Upper lobe of right lung (tissue), 1 donor: ENCODE measurements at regions not wholly inside any gene's neighbourhood (a gene's known extent, or its start where the extent isn't known, plus 50 kb on each side); places are given as distances from the start of the nearest gene placed in this dataset.

Experiments
- ATAC-seq: fragments of 200-7000 bp; cut with Tn5 transposase; one replicate; pipeline ENCODE4 v1.9.1; 2020; ENCODE audit warnings: mild to moderate bottlenecking, moderate library complexity
- DNase-seq: peaks from one replicate; pipeline ENCODE4 v3.0.0-alpha.2; 2020
- H3K27ac ChIP-seq: fragments of 200-600 bp; one replicate; pipeline ENCODE4 v1.8.0; 2022
- H3K27me3 ChIP-seq: fragments of 200-600 bp; one replicate; pipeline ENCODE4 v1.8.0; 2022; ENCODE audit warnings: mild to moderate bottlenecking
- H3K36me3 ChIP-seq: fragments of 200-600 bp; one replicate; pipeline ENCODE4 v1.8.0; 2022
- H3K4me1 ChIP-seq: fragments of 200-600 bp; one replicate; pipeline ENCODE4 v1.8.0; 2022
- H3K4me3 ChIP-seq: fragments of 200-600 bp; one replicate; pipeline ENCODE4 v1.8.0; 2022; ENCODE audit warnings: mild to moderate bottlenecking
- H3K9me3 ChIP-seq: fragments of 200-600 bp; one replicate; pipeline ENCODE4 v1.8.0; 2022
- intact Hi-C: fragments of 100-400 bp; cut with DNase I; formaldehyde crosslinking; loops from one replicate; pipeline ENCODE4 v1.11.0; 2022
- TF ChIP-seq, protein P1 (sequence below): fragments of 200-600 bp; IDR thresholded peaks from one replicate; pipeline ENCODE4 v1.8.0; 2022; ENCODE audit warnings: antibody characterized with exemption
- donor health status: DM: no; HTN: yes; CAD: no; lungs with severe emphysema.

- no peaks in the 10 kb centered on the region for H3K27me3 ChIP-seq
- no peaks in the 10 kb centered on the region for H3K4me1 ChIP-seq
- TF ChIP-seq, protein P1, sequence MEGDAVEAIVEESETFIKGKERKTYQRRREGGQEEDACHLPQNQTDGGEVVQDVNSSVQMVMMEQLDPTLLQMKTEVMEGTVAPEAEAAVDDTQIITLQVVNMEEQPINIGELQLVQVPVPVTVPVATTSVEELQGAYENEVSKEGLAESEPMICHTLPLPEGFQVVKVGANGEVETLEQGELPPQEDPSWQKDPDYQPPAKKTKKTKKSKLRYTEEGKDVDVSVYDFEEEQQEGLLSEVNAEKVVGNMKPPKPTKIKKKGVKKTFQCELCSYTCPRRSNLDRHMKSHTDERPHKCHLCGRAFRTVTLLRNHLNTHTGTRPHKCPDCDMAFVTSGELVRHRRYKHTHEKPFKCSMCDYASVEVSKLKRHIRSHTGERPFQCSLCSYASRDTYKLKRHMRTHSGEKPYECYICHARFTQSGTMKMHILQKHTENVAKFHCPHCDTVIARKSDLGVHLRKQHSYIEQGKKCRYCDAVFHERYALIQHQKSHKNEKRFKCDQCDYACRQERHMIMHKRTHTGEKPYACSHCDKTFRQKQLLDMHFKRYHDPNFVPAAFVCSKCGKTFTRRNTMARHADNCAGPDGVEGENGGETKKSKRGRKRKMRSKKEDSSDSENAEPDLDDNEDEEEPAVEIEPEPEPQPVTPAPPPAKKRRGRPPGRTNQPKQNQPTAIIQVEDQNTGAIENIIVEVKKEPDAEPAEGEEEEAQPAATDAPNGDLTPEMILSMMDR, result no peak
- DNase-seq (no peak), ATAC-seq (no peak)
- H3K9me3 ChIP-seq, result no peaks in the 10 kb centered on the region
- H3K36me3 ChIP-seq, result no peaks in the 10 kb centered on the region
- no peak overlapping the region for H3K27ac ChIP-seq
- intact Hi-C loops, result no loop called here
- no peak overlapping the region for H3K4me3 ChIP-seq
Observed at GRCh38 chr18:73384246-73384645, 516.5 kb upstream of the NETO1 start.

GRCh38 chr18:73381699-73382036 is 513.9 kb upstream of the NETO1 start:
- DNase-seq (no peak), ATAC-seq (no peak)
- Histone ChIP-seq H3K27me3 (no peaks in the 10 kb centered on the region), H3K9me3 (no peaks in the 10 kb centered on the region), H3K4me3 (no peak overlapping the region), H3K27ac (no peak overlapping the region), H3K4me1 (no peaks in the 10 kb centered on the region), H3K36me3 (no peaks in the 10 kb centered on the region)
- intact Hi-C loops, result no loop called here
- TF ChIP-seq, protein P1, result no peak

- H3K27ac ChIP-seq, result no peak overlapping the region
- TF ChIP-seq, protein P1, result no peak
- H3K4me3 ChIP-seq, result no peak overlapping the region
- H3K9me3 ChIP-seq, result no peaks in the 10 kb centered on the region
- no peaks in the 10 kb centered on the region for H3K36me3 ChIP-seq
- H3K27me3 ChIP-seq, result no peaks in the 10 kb centered on the region
- intact Hi-C loops, result no loop called here
- DNase-seq, result no peak
- no peak for ATAC-seq
- H3K4me1 ChIP-seq, result no peaks in the 10 kb centered on the region
Observed at GRCh38 chr18:73381016-73381698, 513.4 kb upstream of the NETO1 start.

- DNase-seq (no peak), ATAC-seq (no peak)
- no peaks in the 10 kb centered on the region for H3K27me3 ChIP-seq
- TF ChIP-seq, protein P1, result no peak
- H3K36me3 ChIP-seq, result no peaks in the 10 kb centered on the region
- intact Hi-C loops, result no loop called here
- no peaks in the 10 kb centered on the region for H3K4me1 ChIP-seq
- H3K9me3 ChIP-seq, result no peaks in the 10 kb centered on the region
- H3K4me3 ChIP-seq, result no peak overlapping the region
- H3K27ac ChIP-seq, result no peak overlapping the region
Observed at GRCh38 chr18:73366713-73367112, 498.9 kb upstream of the NETO1 start.

GRCh38 chr18:73365018-73365417 is 497.2 kb upstream of the NETO1 start:
- DNase-seq, result no peak
- Histone ChIP-seq H3K9me3 (no peaks in the 10 kb centered on the region), H3K36me3 (no peaks in the 10 kb centered on the region), H3K27me3 (no peaks in the 10 kb centered on the region), H3K27ac (no peak overlapping the region), H3K4me1 (no peaks in the 10 kb centered on the region), H3K4me3 (no peak overlapping the region)
- intact Hi-C loops, result no loop called here
- no peak for ATAC-seq
- TF ChIP-seq, protein P1, result no peak

- ATAC-seq (no peak), DNase-seq (no peak)
- intact Hi-C loops, result no loop called here
- TF ChIP-seq, protein P1, result no peak
- H3K27me3 ChIP-seq, result no peaks in the 10 kb centered on the region
- H3K4me3 ChIP-seq, result no peak overlapping the region
- H3K36me3 ChIP-seq, result no peaks in the 10 kb centered on the region
- H3K9me3 ChIP-seq, result no peaks in the 10 kb centered on the region
- no peaks in the 10 kb centered on the region for H3K4me1 ChIP-seq
- no peak overlapping the region for H3K27ac ChIP-seq
Observed at GRCh38 chr18:73355121-73355520, 487.3 kb upstream of the NETO1 start.
